ENCODE measurements at regions not wholly inside any gene's neighbourhood (a gene's known extent, or its start where the extent isn't known, plus 50 kb on each side); places are given as distances from the start of the nearest gene placed in this dataset.

DNA sequence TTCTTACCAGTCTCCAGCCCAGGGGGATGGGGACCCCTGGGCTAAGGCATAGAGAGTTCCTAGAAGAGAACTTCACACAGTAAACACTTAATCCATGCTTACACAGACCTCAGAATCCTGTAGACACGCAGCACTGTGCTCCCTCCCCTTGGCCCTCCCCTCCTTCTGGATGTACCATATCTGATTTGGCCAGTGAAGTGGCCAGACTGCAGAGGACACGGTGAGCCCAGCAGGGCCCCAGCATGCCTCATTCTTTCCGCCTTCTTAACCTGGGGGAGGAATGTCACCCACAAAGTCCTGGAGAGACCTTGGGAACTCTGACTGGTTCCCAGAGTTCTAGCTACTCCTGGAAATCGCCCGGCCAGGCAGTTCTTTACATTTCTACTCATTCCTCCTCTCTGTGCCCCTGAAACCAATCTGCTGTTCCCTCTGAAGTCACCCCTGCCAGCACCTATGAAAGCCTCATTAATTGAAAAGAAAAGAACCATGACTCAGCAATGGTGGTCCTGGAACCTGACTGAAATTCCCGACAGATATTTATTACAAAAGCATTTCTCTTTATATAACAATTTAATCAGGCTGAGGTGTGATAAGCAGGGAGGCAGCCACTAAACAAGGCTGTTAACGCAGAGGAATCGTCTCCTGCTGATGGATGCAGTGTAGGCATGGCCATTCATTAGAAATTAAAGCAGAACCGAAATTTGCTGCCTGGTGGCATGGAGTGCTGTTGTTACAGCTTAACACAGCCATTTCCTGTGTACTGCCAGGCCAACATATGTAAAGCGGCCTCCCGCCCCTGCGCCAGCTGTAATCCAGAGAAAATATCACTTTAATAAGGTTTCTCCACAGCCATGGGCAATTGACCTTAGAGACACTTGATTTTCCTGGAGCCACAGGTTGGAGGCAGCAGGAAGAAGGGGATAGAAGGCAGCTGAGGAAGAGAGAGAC lies 74.6 kb upstream of the KCND3 start:
- no peaks in the 10 kb centered on the region for H4K20me1 ChIP-seq (ENCODE audit: insufficient read depth)
- H3K9me3 ChIP-seq (ENCODE audit: low read length) = no peaks in the 10 kb centered on the region
- TF ChIP-seq TAF1 (IDR thresholded peaks at IDR 0.05; ENCODE audit: low read depth) = no peak
- TF ChIP-seq, protein P1, sequence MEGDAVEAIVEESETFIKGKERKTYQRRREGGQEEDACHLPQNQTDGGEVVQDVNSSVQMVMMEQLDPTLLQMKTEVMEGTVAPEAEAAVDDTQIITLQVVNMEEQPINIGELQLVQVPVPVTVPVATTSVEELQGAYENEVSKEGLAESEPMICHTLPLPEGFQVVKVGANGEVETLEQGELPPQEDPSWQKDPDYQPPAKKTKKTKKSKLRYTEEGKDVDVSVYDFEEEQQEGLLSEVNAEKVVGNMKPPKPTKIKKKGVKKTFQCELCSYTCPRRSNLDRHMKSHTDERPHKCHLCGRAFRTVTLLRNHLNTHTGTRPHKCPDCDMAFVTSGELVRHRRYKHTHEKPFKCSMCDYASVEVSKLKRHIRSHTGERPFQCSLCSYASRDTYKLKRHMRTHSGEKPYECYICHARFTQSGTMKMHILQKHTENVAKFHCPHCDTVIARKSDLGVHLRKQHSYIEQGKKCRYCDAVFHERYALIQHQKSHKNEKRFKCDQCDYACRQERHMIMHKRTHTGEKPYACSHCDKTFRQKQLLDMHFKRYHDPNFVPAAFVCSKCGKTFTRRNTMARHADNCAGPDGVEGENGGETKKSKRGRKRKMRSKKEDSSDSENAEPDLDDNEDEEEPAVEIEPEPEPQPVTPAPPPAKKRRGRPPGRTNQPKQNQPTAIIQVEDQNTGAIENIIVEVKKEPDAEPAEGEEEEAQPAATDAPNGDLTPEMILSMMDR (IDR thresholded peaks at IDR 0.05; ENCODE audit: poor library complexity, severe bottlenecking) = no peak
- no peak for TF ChIP-seq EZH2 (IDR thresholded peaks at IDR 0.05; ENCODE audit: borderline replicate concordance, insufficient read depth, low read length, poor library complexity, severe bottlenecking)
- no peak for TF ChIP-seq EP300 (conservative IDR thresholded peaks at IDR 0.05; ENCODE audit: poor library complexity, severe bottlenecking)
- TF ChIP-seq RAD21 (conservative IDR thresholded peaks at IDR 0.05) = no peak
- TF ChIP-seq, protein P2, sequence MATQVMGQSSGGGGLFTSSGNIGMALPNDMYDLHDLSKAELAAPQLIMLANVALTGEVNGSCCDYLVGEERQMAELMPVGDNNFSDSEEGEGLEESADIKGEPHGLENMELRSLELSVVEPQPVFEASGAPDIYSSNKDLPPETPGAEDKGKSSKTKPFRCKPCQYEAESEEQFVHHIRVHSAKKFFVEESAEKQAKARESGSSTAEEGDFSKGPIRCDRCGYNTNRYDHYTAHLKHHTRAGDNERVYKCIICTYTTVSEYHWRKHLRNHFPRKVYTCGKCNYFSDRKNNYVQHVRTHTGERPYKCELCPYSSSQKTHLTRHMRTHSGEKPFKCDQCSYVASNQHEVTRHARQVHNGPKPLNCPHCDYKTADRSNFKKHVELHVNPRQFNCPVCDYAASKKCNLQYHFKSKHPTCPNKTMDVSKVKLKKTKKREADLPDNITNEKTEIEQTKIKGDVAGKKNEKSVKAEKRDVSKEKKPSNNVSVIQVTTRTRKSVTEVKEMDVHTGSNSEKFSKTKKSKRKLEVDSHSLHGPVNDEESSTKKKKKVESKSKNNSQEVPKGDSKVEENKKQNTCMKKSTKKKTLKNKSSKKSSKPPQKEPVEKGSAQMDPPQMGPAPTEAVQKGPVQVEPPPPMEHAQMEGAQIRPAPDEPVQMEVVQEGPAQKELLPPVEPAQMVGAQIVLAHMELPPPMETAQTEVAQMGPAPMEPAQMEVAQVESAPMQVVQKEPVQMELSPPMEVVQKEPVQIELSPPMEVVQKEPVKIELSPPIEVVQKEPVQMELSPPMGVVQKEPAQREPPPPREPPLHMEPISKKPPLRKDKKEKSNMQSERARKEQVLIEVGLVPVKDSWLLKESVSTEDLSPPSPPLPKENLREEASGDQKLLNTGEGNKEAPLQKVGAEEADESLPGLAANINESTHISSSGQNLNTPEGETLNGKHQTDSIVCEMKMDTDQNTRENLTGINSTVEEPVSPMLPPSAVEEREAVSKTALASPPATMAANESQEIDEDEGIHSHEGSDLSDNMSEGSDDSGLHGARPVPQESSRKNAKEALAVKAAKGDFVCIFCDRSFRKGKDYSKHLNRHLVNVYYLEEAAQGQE (IDR thresholded peaks at IDR 0.05; ENCODE audit: borderline replicate concordance) = no peak
- H3K4me3 ChIP-seq (ENCODE audit: low read length) = no peak overlapping the region
- H2AFZ ChIP-seq (ENCODE audit: low read depth, low read length) = no peak overlapping the region
- no peaks in the 10 kb centered on the region for H3K27me3 ChIP-seq (ENCODE audit: insufficient read depth, low read depth, low read length)
- no peaks in the 10 kb centered on the region for H3K36me3 ChIP-seq (ENCODE audit: insufficient read depth, low read length)
- H3K9ac ChIP-seq (ENCODE audit: low read length) = no peak overlapping the region
- H3K4me2 ChIP-seq (ENCODE audit: low read length) = no peak overlapping the region
- no peaks in the 10 kb centered on the region for H3K79me2 ChIP-seq (replicated peaks; ENCODE audit: insufficient read depth, low read length)
- H3F3A ChIP-seq (ENCODE audit: insufficient read depth, low read length, poor library complexity, severe bottlenecking) = no peaks in the 10 kb centered on the region
- no peaks in the 10 kb centered on the region for H3K9me2 ChIP-seq (ENCODE audit: insufficient read depth, low read length)
- H3K27ac ChIP-seq (ENCODE audit: low read length) = no peak overlapping the region

DNA sequence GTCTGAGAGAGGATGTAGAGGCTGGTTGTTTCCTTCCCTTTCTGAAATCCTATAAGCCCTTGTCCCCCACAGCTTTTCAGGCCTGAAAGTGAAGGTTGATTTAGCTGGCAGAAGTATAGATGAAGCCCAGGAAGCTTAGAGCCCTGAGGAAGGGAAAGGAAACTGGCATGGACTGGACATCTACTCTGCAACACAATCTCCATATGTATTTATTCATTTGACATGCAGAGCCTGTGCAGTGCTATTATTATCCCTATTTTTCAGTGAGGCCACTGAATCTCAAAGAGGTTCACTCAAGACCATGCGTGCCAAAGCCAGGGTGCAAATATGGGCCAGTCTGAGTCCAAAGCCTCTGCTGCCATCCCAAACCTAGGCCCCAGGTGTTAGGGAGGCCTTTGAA lies 78.5 kb upstream of the KCND3 start:
- TF ChIP-seq EP300 (conservative IDR thresholded peaks at IDR 0.05; ENCODE audit: poor library complexity, severe bottlenecking) = no peak
- no peak for TF ChIP-seq SMC3 (conservative IDR thresholded peaks at IDR 0.05; ENCODE audit: poor library complexity)

More for the DNA sequence above, 78.5 kb upstream of the KCND3 start:
- H3K9ac ChIP-seq (ENCODE audit: low read length) = no peak overlapping the region
- no peak overlapping the region for H3K4me2 ChIP-seq (ENCODE audit: low read length)
- H3K27me3 ChIP-seq (ENCODE audit: insufficient read depth, low read depth, low read length) = no peaks in the 10 kb centered on the region
- H3F3A ChIP-seq (ENCODE audit: insufficient read depth, low read length, poor library complexity, severe bottlenecking) = no peaks in the 10 kb centered on the region
- H3K79me2 ChIP-seq (replicated peaks; ENCODE audit: insufficient read depth, low read length) = no peaks in the 10 kb centered on the region
- no peak overlapping the region for H3K4me3 ChIP-seq (ENCODE audit: low read length)
- no peak overlapping the region for H3K27ac ChIP-seq (ENCODE audit: low read length)
- H3K9me3 ChIP-seq (ENCODE audit: low read length) = no peaks in the 10 kb centered on the region
- H2AFZ ChIP-seq (ENCODE audit: low read depth, low read length) = no peak overlapping the region
- H3K9me2 ChIP-seq (ENCODE audit: insufficient read depth, low read length) = no peaks in the 10 kb centered on the region
- H4K20me1 ChIP-seq (ENCODE audit: insufficient read depth) = no peaks in the 10 kb centered on the region
- H3K36me3 ChIP-seq (ENCODE audit: insufficient read depth, low read length) = no peaks in the 10 kb centered on the region
